ENCODE measurements at regions not wholly inside any gene's neighbourhood (a gene's known extent, or its start where the extent isn't known, plus 50 kb on each side); places are given as distances from the start of the nearest gene placed in this dataset.

DNA sequence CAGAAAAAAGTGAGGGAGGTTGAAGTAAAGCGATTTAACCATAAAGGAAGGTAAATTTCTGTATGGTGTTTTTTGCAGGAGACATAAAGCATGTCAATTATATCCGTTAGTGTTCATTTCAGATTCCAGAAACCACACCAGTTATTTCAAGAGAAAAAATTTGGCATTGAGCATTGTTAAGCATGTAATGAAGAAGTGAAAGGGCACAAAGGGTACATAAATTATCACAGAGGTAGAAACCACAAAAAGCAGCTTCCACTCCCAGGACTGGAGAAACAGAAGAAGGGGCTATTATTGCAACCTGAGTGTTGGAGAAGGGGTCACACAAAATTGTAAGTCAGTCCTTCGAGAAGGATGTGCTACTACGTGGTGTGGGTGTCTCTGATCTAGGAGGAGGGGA is 72.2 kb upstream of the DACH1 start:
- intact Hi-C loops (cut with DNase I), result no loop called here

DNA sequence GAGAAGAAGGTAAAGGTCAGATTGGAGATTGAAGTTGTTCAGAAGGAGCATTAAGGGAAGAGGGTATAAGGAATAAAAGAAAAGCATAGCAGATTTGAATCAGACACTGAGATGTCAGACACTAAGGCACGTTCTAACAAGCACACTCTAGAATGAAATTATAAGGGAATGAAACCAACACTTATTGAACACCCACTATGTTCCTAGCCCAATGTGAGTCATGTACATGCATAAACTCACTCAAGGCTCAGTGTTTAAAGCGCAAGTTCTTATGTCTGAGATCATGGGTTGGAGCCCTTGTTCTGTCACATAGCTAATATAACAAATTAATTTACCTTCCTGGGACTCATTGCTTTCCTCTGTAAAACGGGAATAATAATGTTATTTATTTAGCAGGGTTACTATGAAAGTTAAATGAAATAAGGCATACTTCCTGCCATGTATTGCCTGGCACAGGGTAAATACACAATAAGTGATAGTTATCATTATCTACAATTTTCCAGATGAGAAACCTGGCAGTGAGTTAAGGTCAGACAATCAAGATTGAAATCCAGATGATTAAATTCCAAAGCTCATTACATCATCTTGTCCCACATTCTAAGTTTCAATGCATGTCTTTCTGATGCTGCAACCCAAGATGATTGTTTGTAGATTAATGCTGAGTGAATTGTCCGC is 68.3 kb upstream of the DACH1 start:
- H3K36me3 ChIP-seq (replicated peaks in 1 of 2), result no peaks in the 10 kb centered on the region
- WGBS, 4 donors, result 82 to 87% (median 85%) methylated on average over 4 of the region's 4 CpGs
- H3K4me1 ChIP-seq (replicated peaks in 1 of 2), result no peaks in the 10 kb centered on the region
- DNase-seq, result no peak
- H3K27me3 ChIP-seq, result no peaks in the 10 kb centered on the region
- no peak overlapping the region for H3K27ac ChIP-seq
- H3K4me3 ChIP-seq, result no peak overlapping the region
- TF ChIP-seq, protein P1, sequence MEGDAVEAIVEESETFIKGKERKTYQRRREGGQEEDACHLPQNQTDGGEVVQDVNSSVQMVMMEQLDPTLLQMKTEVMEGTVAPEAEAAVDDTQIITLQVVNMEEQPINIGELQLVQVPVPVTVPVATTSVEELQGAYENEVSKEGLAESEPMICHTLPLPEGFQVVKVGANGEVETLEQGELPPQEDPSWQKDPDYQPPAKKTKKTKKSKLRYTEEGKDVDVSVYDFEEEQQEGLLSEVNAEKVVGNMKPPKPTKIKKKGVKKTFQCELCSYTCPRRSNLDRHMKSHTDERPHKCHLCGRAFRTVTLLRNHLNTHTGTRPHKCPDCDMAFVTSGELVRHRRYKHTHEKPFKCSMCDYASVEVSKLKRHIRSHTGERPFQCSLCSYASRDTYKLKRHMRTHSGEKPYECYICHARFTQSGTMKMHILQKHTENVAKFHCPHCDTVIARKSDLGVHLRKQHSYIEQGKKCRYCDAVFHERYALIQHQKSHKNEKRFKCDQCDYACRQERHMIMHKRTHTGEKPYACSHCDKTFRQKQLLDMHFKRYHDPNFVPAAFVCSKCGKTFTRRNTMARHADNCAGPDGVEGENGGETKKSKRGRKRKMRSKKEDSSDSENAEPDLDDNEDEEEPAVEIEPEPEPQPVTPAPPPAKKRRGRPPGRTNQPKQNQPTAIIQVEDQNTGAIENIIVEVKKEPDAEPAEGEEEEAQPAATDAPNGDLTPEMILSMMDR (IDR thresholded peaks at IDR 0.05), result no peak
- TF ChIP-seq POLR2A (IDR thresholded peaks at IDR 0.05), result no peak
- no peaks in the 10 kb centered on the region for H3K9me3 ChIP-seq (replicated peaks in 1 of 3)
- intact Hi-C loops (cut with DNase I), result no loop called here

More for the DNA sequence above, 72.2 kb upstream of the DACH1 start:
- no peaks in the 10 kb centered on the region for H3K9me3 ChIP-seq (replicated peaks in 1 of 3)
- H3K4me1 ChIP-seq (replicated peaks in 1 of 2), result no peaks in the 10 kb centered on the region
- no peaks in the 10 kb centered on the region for H3K36me3 ChIP-seq (replicated peaks in 1 of 2)
- no peak for DNase-seq
- WGBS, 4 donors, result 63 to 74% (median 68%) methylated on average over 4 of the region's 4 CpGs
- H3K27ac ChIP-seq, result no peak overlapping the region
- no peaks in the 10 kb centered on the region for H3K27me3 ChIP-seq
- H3K4me3 ChIP-seq, result no peak overlapping the region
- TF ChIP-seq POLR2A (IDR thresholded peaks at IDR 0.05), result no peak
- TF ChIP-seq, protein P1 (IDR thresholded peaks at IDR 0.05), result no peak

DNA sequence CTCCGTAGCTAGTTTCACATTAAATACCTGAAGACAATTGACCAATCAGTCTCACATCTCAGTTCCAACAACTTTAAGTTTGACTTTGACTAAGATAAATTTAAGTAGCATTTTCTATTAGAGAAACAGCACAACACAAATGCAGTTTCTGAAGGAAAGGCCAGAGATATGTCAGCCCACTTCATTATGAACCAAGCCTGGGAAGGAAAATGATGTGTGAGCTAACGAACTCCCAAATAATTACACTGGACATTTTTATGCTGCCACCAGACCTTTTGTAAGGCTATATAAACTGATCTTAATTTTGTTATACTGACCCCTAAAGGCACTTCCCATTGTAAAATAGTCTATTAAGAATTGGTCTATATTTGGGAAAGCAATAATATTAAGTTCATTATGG is 57.9 kb upstream of the DACH1 start:
- intact Hi-C loops (cut with DNase I), result no loop called here
- no peak for TF ChIP-seq POLR2A (IDR thresholded peaks at IDR 0.05)
- TF ChIP-seq, protein P1 (IDR thresholded peaks at IDR 0.05), result no peak
- H3K27ac ChIP-seq, result no peak overlapping the region

DNA sequence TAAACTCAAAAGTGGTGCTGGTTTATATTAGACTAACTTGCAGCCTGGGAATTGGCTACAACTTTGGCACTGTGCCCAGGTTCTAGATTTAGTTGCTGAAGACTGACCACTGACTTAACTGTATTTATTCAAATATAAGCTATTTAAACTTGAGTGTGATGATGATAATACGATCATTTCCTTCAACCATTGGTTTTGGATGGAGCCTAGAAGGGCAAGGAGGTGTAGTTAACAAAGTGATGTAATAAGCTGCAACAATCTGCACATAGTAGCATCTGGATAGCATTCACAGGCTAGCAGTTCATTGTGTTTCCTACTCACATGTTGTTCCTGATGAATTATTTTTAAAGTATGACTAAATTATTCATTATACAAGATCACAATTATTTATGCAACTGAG is 55.2 kb upstream of the DACH1 start:
- intact Hi-C loops (cut with DNase I), result no loop called here
- H3K27ac ChIP-seq, result no peak overlapping the region
- WGBS, 4 donors, result 75 to 90% (median 83%) methylated on average over 1 of the region's 1 CpG
- H3K36me3 ChIP-seq (replicated peaks in 1 of 2), result no peaks in the 10 kb centered on the region
- no peak overlapping the region for H3K4me3 ChIP-seq
- no peaks in the 10 kb centered on the region for H3K4me1 ChIP-seq (replicated peaks in 1 of 2)
- no peak for DNase-seq
- no peaks in the 10 kb centered on the region for H3K27me3 ChIP-seq
- TF ChIP-seq POLR2A (IDR thresholded peaks at IDR 0.05), result no peak
- TF ChIP-seq, protein P1 (IDR thresholded peaks at IDR 0.05), result no peak
- no peaks in the 10 kb centered on the region for H3K9me3 ChIP-seq (replicated peaks in 1 of 3)

More for the DNA sequence above, 57.9 kb upstream of the DACH1 start:
- WGBS, 4 donors, result 73 to 94% (median 80%) methylated on average over 2 of the region's 2 CpGs
- no peak for DNase-seq
- H3K9me3 ChIP-seq (replicated peaks in 1 of 3), result no peaks in the 10 kb centered on the region
- no peak overlapping the region for H3K4me3 ChIP-seq
- no peaks in the 10 kb centered on the region for H3K27me3 ChIP-seq
- H3K4me1 ChIP-seq (replicated peaks in 1 of 2), result no peaks in the 10 kb centered on the region
- H3K36me3 ChIP-seq (replicated peaks in 1 of 2), result no peaks in the 10 kb centered on the region

Small RNA genes in the stretch of these regions (small RNA-seq; reads per million reads assigned to genes)
- gene RF00263 (0 reads per million in 2 donors), gene RF00411 (0 reads per million in 2 donors), gene RF00440 (0 to 0.08 reads per million in 2 donors), gene RF02271 (0 reads per million in 2 donors), gene RPL18AP17 (0 reads per million in 2 donors)

Measured in adrenal gland (tissue), 9 donors.